ENCODE measurements at regions not wholly inside any gene's neighbourhood (a gene's known extent, or its start where the extent isn't known, plus 50 kb on each side); places are given as distances from the start of the nearest gene placed in this dataset.

GRCh38 chr3:59334585-59334984 is 284.8 kb upstream of the CFAP20DC start:
- H3F3A ChIP-seq (ENCODE audit: insufficient read depth, low read depth), result no peaks in the 10 kb centered on the region
- intact Hi-C loops (cut with micrococcal nuclease; ENCODE audit: unreplicated experiment), result no loop called here
- no peaks in the 10 kb centered on the region for H4K20me1 ChIP-seq (ENCODE audit: insufficient read depth)
- H3K27ac ChIP-seq, result no peak overlapping the region
- ChIA-PET CTCF (no interaction called here), POLR2A (ENCODE audit: unreplicated experiment) (no interaction called here)
- TF ChIP-seq, protein P1, sequence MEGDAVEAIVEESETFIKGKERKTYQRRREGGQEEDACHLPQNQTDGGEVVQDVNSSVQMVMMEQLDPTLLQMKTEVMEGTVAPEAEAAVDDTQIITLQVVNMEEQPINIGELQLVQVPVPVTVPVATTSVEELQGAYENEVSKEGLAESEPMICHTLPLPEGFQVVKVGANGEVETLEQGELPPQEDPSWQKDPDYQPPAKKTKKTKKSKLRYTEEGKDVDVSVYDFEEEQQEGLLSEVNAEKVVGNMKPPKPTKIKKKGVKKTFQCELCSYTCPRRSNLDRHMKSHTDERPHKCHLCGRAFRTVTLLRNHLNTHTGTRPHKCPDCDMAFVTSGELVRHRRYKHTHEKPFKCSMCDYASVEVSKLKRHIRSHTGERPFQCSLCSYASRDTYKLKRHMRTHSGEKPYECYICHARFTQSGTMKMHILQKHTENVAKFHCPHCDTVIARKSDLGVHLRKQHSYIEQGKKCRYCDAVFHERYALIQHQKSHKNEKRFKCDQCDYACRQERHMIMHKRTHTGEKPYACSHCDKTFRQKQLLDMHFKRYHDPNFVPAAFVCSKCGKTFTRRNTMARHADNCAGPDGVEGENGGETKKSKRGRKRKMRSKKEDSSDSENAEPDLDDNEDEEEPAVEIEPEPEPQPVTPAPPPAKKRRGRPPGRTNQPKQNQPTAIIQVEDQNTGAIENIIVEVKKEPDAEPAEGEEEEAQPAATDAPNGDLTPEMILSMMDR (conservative IDR thresholded peaks at IDR 0.05), result no peak
- TF ChIP-seq EZH2 (IDR thresholded peaks at IDR 0.05; ENCODE audit: low read depth), result no peak
- H3K27me3 ChIP-seq (ENCODE audit: insufficient read depth, low read depth), result no peaks in the 10 kb centered on the region
- no peak for DNase-seq
- H3K4me1 ChIP-seq (replicated peaks; ENCODE audit: insufficient read depth), result no peaks in the 10 kb centered on the region
- H3K9me3 ChIP-seq (ENCODE audit: insufficient read depth, low read depth), result no peaks in the 10 kb centered on the region
- no peak overlapping the region for H3K4me2 ChIP-seq
- H3K36me3 ChIP-seq (ENCODE audit: low read depth), result no peaks in the 10 kb centered on the region
- no TSS peak for BruUV-seq (replicated peaks)
- H3K9me2 ChIP-seq (ENCODE audit: insufficient read depth), result no peaks in the 10 kb centered on the region
- H3K4me3 ChIP-seq, result no peak overlapping the region
- H3K79me2 ChIP-seq (ENCODE audit: low read depth), result no peaks in the 10 kb centered on the region
- no peak overlapping the region for H2AFZ ChIP-seq

GRCh38 chr3:59327376-59327808 is 277.6 kb upstream of the CFAP20DC start:
- peak; percentile 49 to 75 for DNase-seq
- ChIA-PET POLR2A (ENCODE audit: unreplicated experiment) (interaction anchor here (0.8 kb wide), 1 partner anchor 15 kb away, joined by 14 read pairs; no protein-coding TSS in a partner anchor), CTCF (no interaction called here)
- Histone ChIP-seq H3K36me3 (ENCODE audit: low read depth) (no peaks in the 10 kb centered on the region), H3K9me2 (ENCODE audit: insufficient read depth) (no peaks in the 10 kb centered on the region), H3K9me3 (ENCODE audit: insufficient read depth, low read depth) (no peaks in the 10 kb centered on the region), H3F3A (ENCODE audit: insufficient read depth, low read depth) (no peaks in the 10 kb centered on the region), H2AFZ (no peak overlapping the region), H3K4me2 (no peak overlapping the region), H3K4me3 (no peak overlapping the region), H3K27ac (no peak overlapping the region), H3K79me2 (ENCODE audit: low read depth) (no peaks in the 10 kb centered on the region), H3K27me3 (ENCODE audit: insufficient read depth, low read depth) (no peaks in the 10 kb centered on the region), H4K20me1 (ENCODE audit: insufficient read depth) (no peaks in the 10 kb centered on the region), H3K4me1 (replicated peaks; ENCODE audit: insufficient read depth) (peaks cover 9% of the 10 kb centered on the region; the same call in 1 of the 2 replicates)
- intact Hi-C loops (cut with micrococcal nuclease; ENCODE audit: unreplicated experiment), result loop anchor here (1.0 to 5.0 kb wide), 3 partner anchors 155 to 765 kb away; no protein-coding TSS in a partner anchor
- no peak for TF ChIP-seq EZH2 (IDR thresholded peaks at IDR 0.05; ENCODE audit: low read depth)
- TF ChIP-seq, protein P1 (conservative IDR thresholded peaks at IDR 0.05), result no peak
- BruUV-seq (replicated peaks), result no TSS peak

GRCh38 chr3:59326246-59327024 is 276.6 kb upstream of the CFAP20DC start:
- ChIA-PET CTCF (no interaction called here), POLR2A (ENCODE audit: unreplicated experiment) (interaction anchor here (0.5 to 0.8 kb wide), 2 partner anchors 16 to 41 kb away, joined by 3 to 14 read pairs; no protein-coding TSS in a partner anchor)
- DNase-seq, result no peak
- no peaks in the 10 kb centered on the region for H3F3A ChIP-seq (ENCODE audit: insufficient read depth, low read depth)
- H3K9me2 ChIP-seq (ENCODE audit: insufficient read depth), result no peaks in the 10 kb centered on the region
- H3K4me1 ChIP-seq (replicated peaks; ENCODE audit: insufficient read depth), result peaks cover 9% of the 10 kb centered on the region; the same call in 1 of the 2 replicates
- H3K27ac ChIP-seq, result 0 out of 2 replicates have a peak overlapping the region, but pooled peaks have one; percentile 37
- H3K9me3 ChIP-seq (ENCODE audit: insufficient read depth, low read depth), result no peaks in the 10 kb centered on the region
- no peaks in the 10 kb centered on the region for H3K27me3 ChIP-seq (ENCODE audit: insufficient read depth, low read depth)
- no peaks in the 10 kb centered on the region for H4K20me1 ChIP-seq (ENCODE audit: insufficient read depth)
- H3K4me3 ChIP-seq, result no peak overlapping the region
- H3K4me2 ChIP-seq, result no peak overlapping the region
- no peaks in the 10 kb centered on the region for H3K36me3 ChIP-seq (ENCODE audit: low read depth)
- no peaks in the 10 kb centered on the region for H3K79me2 ChIP-seq (ENCODE audit: low read depth)
- TF ChIP-seq, protein P1 (conservative IDR thresholded peaks at IDR 0.05), result no peak
- no peak for TF ChIP-seq EZH2 (IDR thresholded peaks at IDR 0.05; ENCODE audit: low read depth)
- BruUV-seq (replicated peaks), result no TSS peak
- intact Hi-C loops (cut with micrococcal nuclease; ENCODE audit: unreplicated experiment), result loop anchor here (1.0 to 5.0 kb wide), 3 partner anchors 156 to 764 kb away; no protein-coding TSS in a partner anchor
- H2AFZ ChIP-seq, result no peak overlapping the region

Measured in PC-9 (cell line).